Central memory CD8-positive, alpha-beta T cell (primary cell): ENCODE measurements at regions not wholly inside any gene's neighbourhood (a gene's known extent, or its start where the extent isn't known, plus 50 kb on each side); places are given as distances from the start of the nearest gene placed in this dataset.

Experiments
- ATAC-seq: fragments of 150-1000 bp; cut with Tn5 transposase; replicated peaks from 2 replicates; pipeline ENCODE4 v1.10.0; 2022; ENCODE audit warnings: mild to moderate bottlenecking, moderate FRiP score, moderate number of reproducible peaks; ENCODE audit not compliant: poor library complexity, severe bottlenecking; ENCODE audit errors: extremely low read depth
- DNase-seq, 2 donors: peaks; one replicate each; pipeline ENCODE4 v3.0.0; 2021; ENCODE audit warnings: low spot score in 2 of 2
- H3K27ac Mint-ChIP-seq: one replicate; pipeline ENCODE4 v1.8.0; 2022; ENCODE audit warnings: low read depth, mild to moderate bottlenecking, moderate library complexity, mixed read lengths
- H3K27me3 Mint-ChIP-seq: one replicate; pipeline ENCODE4 v1.8.0; 2022; ENCODE audit warnings: mixed read lengths
- H3K36me3 Mint-ChIP-seq: one replicate; pipeline ENCODE4 v1.8.0; 2022; ENCODE audit warnings: mild to moderate bottlenecking, moderate library complexity, mixed read lengths; ENCODE audit not compliant: insufficient read depth
- H3K4me1 Mint-ChIP-seq: one replicate; pipeline ENCODE4 v1.8.0; 2022; ENCODE audit warnings: mixed read lengths
- H3K4me3 Mint-ChIP-seq: one replicate; pipeline ENCODE4 v1.8.0; 2022; ENCODE audit warnings: mild to moderate bottlenecking, moderate library complexity, mixed read lengths
- H3K9me3 Mint-ChIP-seq: one replicate; pipeline ENCODE4 v1.8.0; 2022; ENCODE audit warnings: mixed read lengths

DNA sequence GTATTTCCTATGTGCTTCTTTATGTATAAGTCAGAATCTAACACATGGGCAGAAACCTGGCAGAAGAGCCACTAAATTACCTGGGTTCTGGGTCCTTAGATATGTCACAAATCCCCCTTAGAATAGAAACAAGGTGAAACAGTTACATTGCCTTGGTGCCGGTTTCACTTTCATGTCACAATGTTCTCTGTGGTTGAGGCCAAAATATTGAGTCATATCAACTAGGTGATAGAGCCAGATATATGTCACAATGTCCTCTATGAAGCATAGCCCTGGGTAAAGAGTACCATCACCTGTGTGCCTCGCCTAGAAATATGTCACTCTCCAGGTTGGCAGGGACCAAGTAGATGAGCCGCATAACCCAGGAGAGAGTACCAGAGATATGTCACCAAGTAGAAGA is 899.8 kb upstream of the TSPY4 start:
- DNase-seq (no peak), ATAC-seq (no peak)
- no peak overlapping the region for H3K27ac Mint-ChIP-seq
- H3K4me1 Mint-ChIP-seq = no peaks in the 10 kb centered on the region
- no peaks in the 10 kb centered on the region for H3K9me3 Mint-ChIP-seq
- no peaks in the 10 kb centered on the region for H3K36me3 Mint-ChIP-seq
- no peak overlapping the region for H3K4me3 Mint-ChIP-seq
- H3K27me3 Mint-ChIP-seq = no peaks in the 10 kb centered on the region

DNA sequence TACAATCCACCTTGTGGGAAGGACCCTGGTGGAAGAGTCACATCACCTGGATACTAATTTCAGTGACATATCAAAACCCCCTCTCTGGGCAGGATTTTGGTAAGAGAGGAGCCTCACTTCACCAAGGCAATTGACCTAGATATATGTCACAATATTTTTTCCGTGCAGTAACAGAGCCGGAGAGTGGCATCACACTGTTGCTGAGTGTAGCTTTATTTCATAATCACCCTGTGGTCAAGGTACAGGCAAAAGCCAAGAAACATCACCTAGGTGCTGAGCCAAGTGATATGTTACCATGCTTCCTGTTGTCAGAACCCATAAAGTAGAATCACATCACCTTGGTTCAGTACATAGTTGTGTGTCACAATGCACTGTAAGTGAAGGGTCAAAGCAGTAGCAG is 895.2 kb upstream of the TSPY4 start:
- ATAC-seq (no peak), DNase-seq (no peak)
- no peaks in the 10 kb centered on the region for H3K4me1 Mint-ChIP-seq
- H3K27ac Mint-ChIP-seq = no peak overlapping the region
- no peaks in the 10 kb centered on the region for H3K36me3 Mint-ChIP-seq
- no peaks in the 10 kb centered on the region for H3K9me3 Mint-ChIP-seq
- H3K27me3 Mint-ChIP-seq = no peaks in the 10 kb centered on the region
- no peak overlapping the region for H3K4me3 Mint-ChIP-seq

DNA sequence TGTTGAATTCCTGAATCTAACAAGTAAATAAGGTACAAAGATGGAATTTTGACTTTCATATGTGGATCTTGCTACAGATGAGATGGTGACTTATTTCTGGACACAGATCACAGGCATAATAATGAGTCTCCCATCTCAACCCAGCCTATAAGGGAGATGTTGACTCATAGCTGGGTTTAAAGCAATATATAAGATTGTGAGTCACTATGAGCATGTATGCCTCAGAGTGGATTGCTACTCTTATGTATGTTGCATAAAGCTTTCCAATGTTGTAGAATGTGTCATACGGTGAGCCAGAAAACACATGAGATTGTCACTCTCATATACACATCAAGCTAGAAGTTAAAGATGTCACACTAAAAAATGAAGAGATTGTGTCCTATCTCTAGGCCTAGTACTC is 884.3 kb upstream of the TSPY4 start:
- Mint-ChIP-seq H3K4me1 (no peaks in the 10 kb centered on the region), H3K4me3 (no peak overlapping the region), H3K27ac (no peak overlapping the region), H3K9me3 (no peaks in the 10 kb centered on the region), H3K27me3 (no peaks in the 10 kb centered on the region), H3K36me3 (no peaks in the 10 kb centered on the region)
- ATAC-seq (no peak), DNase-seq (no peak)

DNA sequence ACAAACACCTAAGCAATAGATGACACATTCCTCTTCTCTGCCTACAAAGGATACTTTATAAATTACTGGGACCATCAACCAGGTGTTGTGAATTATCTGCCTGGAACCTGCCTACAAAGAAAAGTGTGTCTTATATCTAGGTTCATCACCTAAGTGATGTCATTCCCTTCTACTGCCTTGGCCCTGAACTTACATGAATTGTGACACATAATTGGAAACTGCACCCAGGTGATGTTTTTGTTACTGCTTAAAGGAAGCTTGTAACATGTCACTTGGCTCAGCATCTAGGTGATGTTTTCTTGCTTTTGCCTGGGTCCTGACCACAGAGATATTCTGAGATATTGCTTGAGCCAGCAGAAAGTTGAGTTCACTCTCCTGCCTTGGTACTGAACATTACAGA is 870.5 kb upstream of the TSPY4 start:
- H3K4me1 Mint-ChIP-seq = no peaks in the 10 kb centered on the region
- DNase-seq (no peak), ATAC-seq (no peak)
- H3K4me3 Mint-ChIP-seq = no peak overlapping the region
- no peaks in the 10 kb centered on the region for H3K9me3 Mint-ChIP-seq
- no peaks in the 10 kb centered on the region for H3K27me3 Mint-ChIP-seq
- H3K27ac Mint-ChIP-seq = no peak overlapping the region
- no peaks in the 10 kb centered on the region for H3K36me3 Mint-ChIP-seq

DNA sequence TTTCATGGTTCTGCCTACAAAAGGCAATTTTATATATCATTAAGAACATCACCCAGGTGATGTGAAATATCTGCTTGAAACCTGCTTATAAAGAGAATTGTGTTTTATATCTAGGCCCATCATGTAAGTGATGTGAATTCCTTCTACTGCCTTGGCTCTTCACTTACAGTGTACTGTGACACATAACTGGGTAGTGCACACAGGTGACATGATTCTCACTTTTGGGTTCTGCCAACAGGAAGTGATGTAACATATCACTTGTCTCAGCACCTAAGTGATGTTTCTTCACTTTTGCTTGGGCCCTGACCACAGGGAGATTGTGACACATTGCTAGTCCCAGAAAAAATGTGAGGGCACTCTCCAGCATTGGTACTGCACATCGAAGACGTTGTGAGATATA is 867.0 kb upstream of the TSPY4 start:
- ATAC-seq (no peak), DNase-seq (no peak)
- Mint-ChIP-seq H3K27ac (no peak overlapping the region), H3K4me1 (no peaks in the 10 kb centered on the region), H3K4me3 (no peak overlapping the region), H3K9me3 (no peaks in the 10 kb centered on the region), H3K27me3 (no peaks in the 10 kb centered on the region), H3K36me3 (no peaks in the 10 kb centered on the region)

DNA sequence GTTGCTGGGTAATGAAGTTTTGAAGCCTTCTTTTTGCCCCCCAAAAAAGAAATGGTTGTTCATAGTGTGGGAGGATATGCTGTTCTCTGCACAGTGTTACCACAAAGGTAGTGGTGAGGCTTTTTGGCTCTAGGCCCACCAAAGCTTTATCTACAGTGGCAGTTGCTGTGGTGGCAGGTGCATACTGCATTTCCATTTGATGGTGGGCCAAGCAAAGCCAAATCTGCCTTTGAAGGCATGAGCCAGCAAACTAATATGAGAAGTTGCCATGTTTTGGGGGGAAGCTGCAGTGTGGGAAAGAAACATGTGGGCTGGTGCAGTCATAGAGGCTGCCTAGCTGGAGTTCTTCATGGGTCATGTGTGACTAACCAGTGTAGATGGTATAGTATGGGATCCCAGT is 858.1 kb upstream of the TSPY4 start:
- no peak overlapping the region for H3K27ac Mint-ChIP-seq
- H3K9me3 Mint-ChIP-seq = no peaks in the 10 kb centered on the region
- DNase-seq (no peak), ATAC-seq (no peak)
- no peak overlapping the region for H3K4me3 Mint-ChIP-seq
- no peaks in the 10 kb centered on the region for H3K27me3 Mint-ChIP-seq
- H3K36me3 Mint-ChIP-seq = no peaks in the 10 kb centered on the region
- H3K4me1 Mint-ChIP-seq = no peaks in the 10 kb centered on the region

DNA sequence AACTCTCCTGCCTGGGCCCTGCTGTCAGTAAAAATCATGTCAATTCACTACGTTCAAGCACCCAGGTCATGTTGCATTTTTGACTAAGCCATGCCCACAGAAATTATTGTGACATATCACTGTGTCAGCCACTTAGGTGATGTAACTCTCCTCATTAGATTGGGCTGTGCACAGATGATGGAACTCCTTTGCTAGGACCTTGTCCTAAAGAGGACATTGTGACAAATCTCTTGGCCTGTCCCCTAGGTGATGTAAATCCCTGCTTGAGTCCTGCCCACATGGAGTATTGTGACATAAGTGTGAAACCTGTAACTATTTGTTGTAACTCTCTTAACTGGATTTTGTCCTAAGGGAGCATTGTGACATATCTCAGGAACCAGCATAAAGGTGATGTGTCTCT is 848.3 kb upstream of the TSPY4 start:
- Mint-ChIP-seq H3K36me3 (no peaks in the 10 kb centered on the region), H3K27ac (no peak overlapping the region), H3K9me3 (no peaks in the 10 kb centered on the region), H3K27me3 (no peaks in the 10 kb centered on the region), H3K4me3 (no peak overlapping the region), H3K4me1 (no peaks in the 10 kb centered on the region)
- ATAC-seq (no peak), DNase-seq (no peak)

DNA sequence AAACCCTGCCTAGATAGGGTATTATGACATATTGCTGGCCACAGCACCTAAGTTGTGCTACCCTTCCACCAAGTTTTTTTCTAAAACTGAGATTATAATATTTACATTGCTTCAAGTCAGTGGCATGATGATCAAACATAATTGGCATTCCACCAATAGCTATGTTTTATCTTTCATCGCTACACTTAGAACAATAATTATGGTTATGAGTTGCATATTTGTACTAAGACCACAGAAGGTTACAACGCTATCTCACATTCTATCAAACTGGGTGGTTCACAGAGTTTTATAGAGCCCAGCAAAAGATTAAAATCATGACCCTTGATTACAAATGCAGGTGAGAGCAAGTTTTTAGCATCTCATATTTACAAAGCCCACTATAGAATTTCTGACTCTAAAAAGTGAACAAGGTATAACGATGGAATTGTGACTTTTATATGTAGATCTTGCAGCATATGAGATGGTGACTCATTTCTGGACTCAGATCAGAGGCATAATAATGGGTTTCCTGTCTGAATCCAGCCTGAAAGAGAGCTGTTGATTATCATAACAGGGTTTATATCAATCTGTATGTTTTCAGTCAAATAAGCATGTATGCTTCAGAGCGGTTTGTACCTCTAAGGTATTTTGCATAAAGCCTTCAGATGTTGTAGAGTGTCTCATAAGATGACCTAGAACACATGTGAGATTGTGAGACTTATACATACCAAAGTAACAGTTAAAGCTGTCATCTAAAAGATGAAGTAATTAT is 847.2 kb upstream of the TSPY4 start:
- Mint-ChIP-seq H3K36me3 (no peaks in the 10 kb centered on the region), H3K9me3 (no peaks in the 10 kb centered on the region)

DNA sequence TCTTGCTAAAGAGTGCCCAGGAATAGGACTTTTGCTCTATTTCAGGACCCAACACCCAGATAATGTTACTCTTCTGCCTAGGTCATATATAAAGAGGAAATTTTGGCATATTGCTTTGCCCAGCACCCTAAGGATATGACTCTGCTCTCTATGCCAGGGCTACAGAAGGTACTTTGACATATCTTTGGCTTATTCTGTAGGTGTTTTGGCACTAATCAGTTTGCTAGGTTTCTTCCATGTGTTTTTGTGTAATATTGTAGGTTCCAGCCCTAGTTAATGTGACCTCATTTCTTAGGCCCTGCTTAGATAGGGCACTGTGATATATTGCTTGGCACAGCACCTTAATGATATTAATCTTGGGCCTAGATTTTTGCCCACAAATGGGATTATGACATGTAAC is 842.9 kb upstream of the TSPY4 start:
- ATAC-seq (no peak), DNase-seq (no peak)
- H3K27ac Mint-ChIP-seq = no peak overlapping the region
- no peaks in the 10 kb centered on the region for H3K4me1 Mint-ChIP-seq
- no peaks in the 10 kb centered on the region for H3K9me3 Mint-ChIP-seq
- H3K27me3 Mint-ChIP-seq = no peaks in the 10 kb centered on the region
- H3K36me3 Mint-ChIP-seq = no peaks in the 10 kb centered on the region
- H3K4me3 Mint-ChIP-seq = no peak overlapping the region

More for the DNA sequence above, 847.2 kb upstream of the TSPY4 start:
- no peak for DNase-seq
- Mint-ChIP-seq H3K27me3 (no peaks in the 10 kb centered on the region), H3K4me1 (no peaks in the 10 kb centered on the region), H3K27ac (no peak overlapping the region), H3K4me3 (no peak overlapping the region)
- peak; percentile 24 for ATAC-seq

DNA sequence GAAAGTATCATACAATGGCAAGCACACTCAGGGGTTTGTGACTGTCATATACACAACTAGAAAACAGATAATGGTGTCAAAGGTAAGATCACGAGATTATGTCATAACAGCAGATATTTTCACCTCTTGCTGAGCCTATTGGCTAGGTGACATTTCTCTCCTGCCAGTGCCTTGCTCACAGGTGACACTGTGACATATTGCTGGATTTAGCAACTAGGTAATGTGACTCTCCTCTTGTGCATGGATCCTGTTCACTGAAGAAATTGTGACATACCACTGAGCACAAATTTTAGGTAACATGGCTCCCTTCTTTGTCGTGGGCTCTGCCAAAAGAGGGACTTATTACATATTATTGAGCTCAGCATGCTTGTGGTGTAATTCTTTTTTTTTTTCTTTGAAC is 842.0 kb upstream of the TSPY4 start:
- Mint-ChIP-seq H3K36me3 (no peaks in the 10 kb centered on the region), H3K4me1 (no peaks in the 10 kb centered on the region), H3K9me3 (no peaks in the 10 kb centered on the region), H3K27me3 (no peaks in the 10 kb centered on the region), H3K27ac (no peak overlapping the region), H3K4me3 (no peak overlapping the region)
- DNase-seq = no peak
- no peak for ATAC-seq

DNA sequence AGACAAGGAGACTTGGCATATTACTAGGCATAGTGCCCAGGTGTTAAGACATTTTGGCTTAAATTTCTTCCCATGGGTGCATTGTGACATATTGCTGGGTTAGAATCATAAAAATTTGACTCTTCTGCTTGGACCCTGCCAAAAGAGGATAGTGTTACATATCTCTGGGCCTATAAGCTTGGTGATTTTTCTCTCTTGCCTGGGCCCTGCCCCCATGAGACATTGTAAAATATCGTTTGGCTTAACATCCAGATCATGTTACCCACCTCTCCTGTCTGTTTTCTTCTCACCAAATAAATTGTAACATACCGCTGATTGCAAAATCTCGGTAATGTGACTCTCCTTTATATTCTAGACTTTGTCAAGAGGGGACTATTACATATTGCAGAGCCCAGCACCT is 836.4 kb upstream of the TSPY4 start:
- Mint-ChIP-seq H3K27ac (no peak overlapping the region), H3K27me3 (no peaks in the 10 kb centered on the region), H3K4me1 (no peaks in the 10 kb centered on the region), H3K4me3 (no peak overlapping the region), H3K9me3 (peaks cover 5% of the 10 kb centered on the region), H3K36me3 (no peaks in the 10 kb centered on the region)
- DNase-seq = no peak
- no peak for ATAC-seq

DNA sequence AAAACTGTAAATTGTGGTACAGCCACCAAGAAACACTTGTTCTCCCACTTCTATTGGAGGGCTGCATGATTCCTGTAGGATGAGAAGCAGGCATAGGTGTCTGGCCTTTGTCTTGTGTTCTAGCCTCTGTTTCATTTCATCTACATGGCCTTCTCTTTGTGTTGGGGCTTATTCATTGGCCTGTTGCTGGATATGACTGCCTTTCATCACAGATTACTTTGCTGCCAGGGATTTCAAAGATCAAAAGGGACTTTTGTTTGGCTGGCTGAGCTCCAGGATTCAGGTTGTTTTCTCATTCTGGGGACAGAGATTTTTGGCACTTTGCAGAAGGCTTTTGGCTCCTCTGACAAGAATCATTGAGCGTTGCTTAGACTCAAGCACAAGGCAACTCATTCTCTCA is 803.8 kb upstream of the TSPY4 start:
- no peak for DNase-seq
- H3K4me3 Mint-ChIP-seq = no peak overlapping the region
- no peaks in the 10 kb centered on the region for H3K9me3 Mint-ChIP-seq
- H3K36me3 Mint-ChIP-seq = peaks cover 2% of the 10 kb centered on the region
- H3K27ac Mint-ChIP-seq = no peak overlapping the region
- no peak for ATAC-seq
- no peaks in the 10 kb centered on the region for H3K27me3 Mint-ChIP-seq
- H3K4me1 Mint-ChIP-seq = no peaks in the 10 kb centered on the region

DNA sequence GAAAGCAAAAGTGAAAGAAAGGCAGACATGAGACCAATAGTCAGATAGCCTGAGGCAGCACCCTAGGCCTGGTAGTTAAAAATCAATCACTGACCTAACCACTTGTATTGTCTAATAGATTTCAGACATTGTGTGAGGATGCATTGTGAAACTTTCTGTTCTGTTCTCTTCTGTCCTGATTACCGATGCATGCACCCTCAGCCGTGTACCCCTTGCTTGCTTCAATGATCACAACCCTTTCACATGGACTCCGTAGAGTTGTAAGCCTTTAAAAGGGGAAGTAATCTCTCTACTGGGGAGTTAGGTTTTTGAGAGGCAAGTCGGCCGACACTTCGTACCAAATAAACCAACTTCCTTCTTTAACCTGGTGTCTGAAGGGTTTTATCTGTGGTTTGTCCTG is 801.6 kb upstream of the TSPY4 start:
- Mint-ChIP-seq H3K4me1 (no peaks in the 10 kb centered on the region), H3K36me3 (peaks cover 2% of the 10 kb centered on the region), H3K4me3 (no peak overlapping the region), H3K27me3 (no peaks in the 10 kb centered on the region), H3K27ac (no peak overlapping the region), H3K9me3 (no peaks in the 10 kb centered on the region)
- DNase-seq (no peak), ATAC-seq (peak; percentile 49)

DNA sequence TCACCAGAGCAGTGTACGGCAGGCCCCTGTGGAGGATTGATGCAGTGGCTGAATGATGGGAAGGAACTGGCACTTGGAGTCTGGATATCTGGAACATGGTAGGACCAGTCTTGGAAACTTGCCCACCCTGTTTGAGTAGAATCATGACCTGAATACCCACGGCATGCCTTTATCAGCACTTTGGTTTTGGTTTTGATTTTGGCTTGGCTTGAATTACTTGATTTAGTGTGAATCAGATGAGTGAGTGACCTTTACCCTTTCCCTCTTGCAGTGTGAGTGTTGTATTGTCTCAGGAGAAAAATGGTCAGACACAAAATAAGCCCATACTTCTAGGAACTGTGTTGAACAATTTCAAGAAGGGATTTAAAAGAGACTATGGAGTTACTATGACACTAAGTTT is 801.0 kb upstream of the TSPY4 start:
- DNase-seq = no peak
- Mint-ChIP-seq H3K27ac (no peak overlapping the region), H3K27me3 (no peaks in the 10 kb centered on the region), H3K9me3 (no peaks in the 10 kb centered on the region), H3K4me3 (no peak overlapping the region), H3K4me1 (no peaks in the 10 kb centered on the region), H3K36me3 (peaks cover 2% of the 10 kb centered on the region)
- ATAC-seq = no peak
